ENCODE measurements at regions not wholly inside any gene's neighbourhood (a gene's known extent, or its start where the extent isn't known, plus 50 kb on each side); places are given as distances from the start of the nearest gene placed in this dataset.

DNA sequence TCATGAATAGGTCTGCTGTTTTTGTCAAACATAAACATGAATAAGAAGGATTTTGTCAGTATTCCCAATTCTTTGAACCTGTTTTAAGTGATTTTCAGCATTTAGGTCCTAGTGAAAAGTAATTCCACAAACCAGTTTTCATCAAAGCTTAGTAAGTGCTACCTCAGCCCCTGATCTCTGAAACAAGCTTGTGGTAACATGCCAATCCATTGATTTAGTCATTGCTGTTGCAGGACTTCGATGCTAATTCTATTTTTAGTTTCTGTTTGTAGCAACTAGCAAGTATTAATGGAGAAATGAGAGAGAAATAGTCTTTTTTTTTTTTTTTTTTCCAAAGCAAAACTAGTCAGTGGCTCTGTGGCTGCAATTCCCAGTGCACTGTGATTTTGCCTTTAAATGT lies 91.4 kb downstream of the JRKL start:
- no peak for ATAC-seq
- Histone ChIP-seq H3K4me1 (ENCODE audit: insufficient read depth) (no peaks in the 10 kb centered on the region), H3K27me3 (ENCODE audit: insufficient read depth) (no peaks in the 10 kb centered on the region), H3K27ac (ENCODE audit: low read depth) (no peak overlapping the region), H3F3A (replicated peaks; ENCODE audit: low read depth) (no peaks in the 10 kb centered on the region), H3K79me2 (replicated peaks; ENCODE audit: insufficient read depth) (no peaks in the 10 kb centered on the region), H3K4me2 (no peak overlapping the region), H3K4me3 (no peak overlapping the region), H4K20me1 (replicated peaks; ENCODE audit: insufficient read depth) (no peaks in the 10 kb centered on the region), H3K36me3 (ENCODE audit: insufficient read depth) (no peaks in the 10 kb centered on the region), H2AFZ (no peak overlapping the region), H3K9me2 (ENCODE audit: insufficient read depth) (no peaks in the 10 kb centered on the region; the same call in 1 of the 2 replicates)
- Mint-ChIP-seq H3K9me3 (peaks cover 8% of the 10 kb centered on the region; the same call in 2 of the 3 replicates), H3K4me1 (no peaks in the 10 kb centered on the region), H3K27me3 (ENCODE audit: insufficient read depth, low read depth, poor library complexity) (peaks cover 2% of the 10 kb centered on the region), H3K4me3 (no peak overlapping the region), H3K36me3 (ENCODE audit: low read depth) (no peaks in the 10 kb centered on the region), H3K27ac (no peak overlapping the region)
- no peak for DNase-seq (ENCODE audit: low spot score)
- TF ChIP-seq EZH2phosphoT487 (IDR thresholded peaks at IDR 0.05; ENCODE audit: unreplicated experiment), result no peak
- TF ChIP-seq, protein P1, sequence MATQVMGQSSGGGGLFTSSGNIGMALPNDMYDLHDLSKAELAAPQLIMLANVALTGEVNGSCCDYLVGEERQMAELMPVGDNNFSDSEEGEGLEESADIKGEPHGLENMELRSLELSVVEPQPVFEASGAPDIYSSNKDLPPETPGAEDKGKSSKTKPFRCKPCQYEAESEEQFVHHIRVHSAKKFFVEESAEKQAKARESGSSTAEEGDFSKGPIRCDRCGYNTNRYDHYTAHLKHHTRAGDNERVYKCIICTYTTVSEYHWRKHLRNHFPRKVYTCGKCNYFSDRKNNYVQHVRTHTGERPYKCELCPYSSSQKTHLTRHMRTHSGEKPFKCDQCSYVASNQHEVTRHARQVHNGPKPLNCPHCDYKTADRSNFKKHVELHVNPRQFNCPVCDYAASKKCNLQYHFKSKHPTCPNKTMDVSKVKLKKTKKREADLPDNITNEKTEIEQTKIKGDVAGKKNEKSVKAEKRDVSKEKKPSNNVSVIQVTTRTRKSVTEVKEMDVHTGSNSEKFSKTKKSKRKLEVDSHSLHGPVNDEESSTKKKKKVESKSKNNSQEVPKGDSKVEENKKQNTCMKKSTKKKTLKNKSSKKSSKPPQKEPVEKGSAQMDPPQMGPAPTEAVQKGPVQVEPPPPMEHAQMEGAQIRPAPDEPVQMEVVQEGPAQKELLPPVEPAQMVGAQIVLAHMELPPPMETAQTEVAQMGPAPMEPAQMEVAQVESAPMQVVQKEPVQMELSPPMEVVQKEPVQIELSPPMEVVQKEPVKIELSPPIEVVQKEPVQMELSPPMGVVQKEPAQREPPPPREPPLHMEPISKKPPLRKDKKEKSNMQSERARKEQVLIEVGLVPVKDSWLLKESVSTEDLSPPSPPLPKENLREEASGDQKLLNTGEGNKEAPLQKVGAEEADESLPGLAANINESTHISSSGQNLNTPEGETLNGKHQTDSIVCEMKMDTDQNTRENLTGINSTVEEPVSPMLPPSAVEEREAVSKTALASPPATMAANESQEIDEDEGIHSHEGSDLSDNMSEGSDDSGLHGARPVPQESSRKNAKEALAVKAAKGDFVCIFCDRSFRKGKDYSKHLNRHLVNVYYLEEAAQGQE (IDR thresholded peaks at IDR 0.05; ENCODE audit: unreplicated experiment), result no peak

DNA sequence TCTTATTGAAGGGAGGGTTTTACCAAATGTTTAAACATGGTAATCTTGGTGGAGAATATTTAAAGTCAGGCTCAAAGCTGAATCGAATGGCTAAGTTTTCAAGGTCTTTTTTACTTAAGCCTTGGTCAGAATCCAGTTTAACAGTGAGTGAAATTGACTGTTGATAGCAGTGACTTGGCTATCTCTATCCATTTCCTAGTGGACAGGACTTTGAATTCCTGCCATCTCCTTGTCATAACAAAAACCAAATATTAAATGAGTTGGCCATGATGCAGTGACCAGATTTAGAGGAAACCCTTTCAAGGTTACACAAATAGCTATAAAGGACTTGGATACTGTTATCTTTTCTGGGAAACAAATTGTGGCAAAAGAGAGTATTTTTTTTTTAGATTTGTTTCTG lies 92.0 kb downstream of the JRKL start:
- Histone ChIP-seq H2AFZ (no peak overlapping the region), H3K36me3 (ENCODE audit: insufficient read depth) (no peaks in the 10 kb centered on the region), H3K9me2 (ENCODE audit: insufficient read depth) (no peaks in the 10 kb centered on the region; the same call in 1 of the 2 replicates), H3K4me2 (no peak overlapping the region), H3K4me1 (ENCODE audit: insufficient read depth) (no peaks in the 10 kb centered on the region), H3K27ac (ENCODE audit: low read depth) (no peak overlapping the region), H3F3A (replicated peaks; ENCODE audit: low read depth) (no peaks in the 10 kb centered on the region), H3K79me2 (replicated peaks; ENCODE audit: insufficient read depth) (no peaks in the 10 kb centered on the region), H3K27me3 (ENCODE audit: insufficient read depth) (no peaks in the 10 kb centered on the region), H3K4me3 (no peak overlapping the region), H4K20me1 (replicated peaks; ENCODE audit: insufficient read depth) (no peaks in the 10 kb centered on the region)
- Mint-ChIP-seq H3K4me1 (no peaks in the 10 kb centered on the region), H3K27ac (no peak overlapping the region), H3K9me3 (peaks cover 8% of the 10 kb centered on the region; the same call in 2 of the 3 replicates), H3K4me3 (no peak overlapping the region), H3K36me3 (ENCODE audit: low read depth) (no peaks in the 10 kb centered on the region), H3K27me3 (ENCODE audit: insufficient read depth, low read depth, poor library complexity) (peaks cover 2% of the 10 kb centered on the region)
- ATAC-seq (no peak), DNase-seq (ENCODE audit: low spot score) (no peak)
- no peak for TF ChIP-seq CREB1 (CRISPR knock-in tag; IDR thresholded peaks at IDR 0.05; ENCODE audit: low read depth)
- TF ChIP-seq EZH2 (IDR thresholded peaks at IDR 0.05; ENCODE audit: low read depth, unreplicated experiment), result no peak
- TF ChIP-seq, protein P2, sequence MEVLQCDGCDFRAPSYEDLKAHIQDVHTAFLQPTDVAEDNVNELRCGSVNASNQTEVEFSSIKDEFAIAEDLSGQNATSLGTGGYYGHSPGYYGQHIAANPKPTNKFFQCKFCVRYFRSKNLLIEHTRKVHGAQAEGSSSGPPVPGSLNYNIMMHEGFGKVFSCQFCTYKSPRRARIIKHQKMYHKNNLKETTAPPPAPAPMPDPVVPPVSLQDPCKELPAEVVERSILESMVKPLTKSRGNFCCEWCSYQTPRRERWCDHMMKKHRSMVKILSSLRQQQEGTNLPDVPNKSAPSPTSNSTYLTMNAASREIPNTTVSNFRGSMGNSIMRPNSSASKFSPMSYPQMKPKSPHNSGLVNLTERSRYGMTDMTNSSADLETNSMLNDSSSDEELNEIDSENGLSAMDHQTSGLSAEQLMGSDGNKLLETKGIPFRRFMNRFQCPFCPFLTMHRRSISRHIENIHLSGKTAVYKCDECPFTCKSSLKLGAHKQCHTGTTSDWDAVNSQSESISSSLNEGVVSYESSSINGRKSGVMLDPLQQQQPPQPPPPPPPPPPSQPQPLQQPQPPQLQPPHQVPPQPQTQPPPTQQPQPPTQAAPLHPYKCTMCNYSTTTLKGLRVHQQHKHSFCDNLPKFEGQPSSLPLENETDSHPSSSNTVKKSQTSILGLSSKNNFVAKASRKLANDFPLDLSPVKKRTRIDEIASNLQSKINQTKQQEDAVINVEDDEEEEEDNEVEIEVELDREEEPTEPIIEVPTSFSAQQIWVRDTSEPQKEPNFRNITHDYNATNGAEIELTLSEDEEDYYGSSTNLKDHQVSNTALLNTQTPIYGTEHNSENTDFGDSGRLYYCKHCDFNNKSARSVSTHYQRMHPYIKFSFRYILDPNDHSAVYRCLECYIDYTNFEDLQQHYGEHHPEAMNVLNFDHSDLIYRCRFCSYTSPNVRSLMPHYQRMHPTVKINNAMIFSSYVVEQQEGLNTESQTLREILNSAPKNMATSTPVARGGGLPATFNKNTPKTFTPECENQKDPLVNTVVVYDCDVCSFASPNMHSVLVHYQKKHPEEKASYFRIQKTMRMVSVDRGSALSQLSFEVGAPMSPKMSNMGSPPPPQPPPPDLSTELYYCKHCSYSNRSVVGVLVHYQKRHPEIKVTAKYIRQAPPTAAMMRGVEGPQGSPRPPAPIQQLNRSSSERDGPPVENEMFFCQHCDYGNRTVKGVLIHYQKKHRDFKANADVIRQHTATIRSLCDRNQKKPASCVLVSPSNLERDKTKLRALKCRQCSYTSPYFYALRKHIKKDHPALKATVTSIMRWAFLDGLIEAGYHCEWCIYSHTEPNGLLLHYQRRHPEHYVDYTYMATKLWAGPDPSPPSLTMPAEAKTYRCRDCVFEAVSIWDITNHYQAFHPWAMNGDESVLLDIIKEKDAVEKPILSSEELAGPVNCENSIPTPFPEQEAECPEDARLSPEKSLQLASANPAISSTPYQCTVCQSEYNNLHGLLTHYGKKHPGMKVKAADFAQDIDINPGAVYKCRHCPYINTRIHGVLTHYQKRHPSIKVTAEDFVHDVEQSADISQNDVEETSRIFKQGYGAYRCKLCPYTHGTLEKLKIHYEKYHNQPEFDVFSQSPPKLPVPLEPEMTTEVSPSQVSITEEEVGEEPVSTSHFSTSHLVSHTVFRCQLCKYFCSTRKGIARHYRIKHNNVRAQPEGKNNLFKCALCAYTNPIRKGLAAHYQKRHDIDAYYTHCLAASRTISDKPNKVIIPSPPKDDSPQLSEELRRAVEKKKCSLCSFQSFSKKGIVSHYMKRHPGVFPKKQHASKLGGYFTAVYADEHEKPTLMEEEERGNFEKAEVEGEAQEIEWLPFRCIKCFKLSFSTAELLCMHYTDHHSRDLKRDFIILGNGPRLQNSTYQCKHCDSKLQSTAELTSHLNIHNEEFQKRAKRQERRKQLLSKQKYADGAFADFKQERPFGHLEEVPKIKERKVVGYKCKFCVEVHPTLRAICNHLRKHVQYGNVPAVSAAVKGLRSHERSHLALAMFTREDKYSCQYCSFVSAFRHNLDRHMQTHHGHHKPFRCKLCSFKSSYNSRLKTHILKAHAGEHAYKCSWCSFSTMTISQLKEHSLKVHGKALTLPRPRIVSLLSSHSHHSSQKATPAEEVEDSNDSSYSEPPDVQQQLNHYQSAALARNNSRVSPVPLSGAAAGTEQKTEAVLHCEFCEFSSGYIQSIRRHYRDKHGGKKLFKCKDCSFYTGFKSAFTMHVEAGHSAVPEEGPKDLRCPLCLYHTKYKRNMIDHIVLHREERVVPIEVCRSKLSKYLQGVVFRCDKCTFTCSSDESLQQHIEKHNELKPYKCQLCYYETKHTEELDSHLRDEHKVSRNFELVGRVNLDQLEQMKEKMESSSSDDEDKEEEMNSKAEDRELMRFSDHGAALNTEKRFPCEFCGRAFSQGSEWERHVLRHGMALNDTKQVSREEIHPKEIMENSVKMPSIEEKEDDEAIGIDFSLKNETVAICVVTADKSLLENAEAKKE (CRISPR knock-in tag; IDR thresholded peaks at IDR 0.05), result no peak
- TF ChIP-seq ZNF331 (CRISPR knock-in tag; IDR thresholded peaks at IDR 0.05; ENCODE audit: low read depth), result no peak
- TF ChIP-seq JUNB (IDR thresholded peaks at IDR 0.05; ENCODE audit: unreplicated experiment), result no peak
- TF ChIP-seq, protein P3, sequence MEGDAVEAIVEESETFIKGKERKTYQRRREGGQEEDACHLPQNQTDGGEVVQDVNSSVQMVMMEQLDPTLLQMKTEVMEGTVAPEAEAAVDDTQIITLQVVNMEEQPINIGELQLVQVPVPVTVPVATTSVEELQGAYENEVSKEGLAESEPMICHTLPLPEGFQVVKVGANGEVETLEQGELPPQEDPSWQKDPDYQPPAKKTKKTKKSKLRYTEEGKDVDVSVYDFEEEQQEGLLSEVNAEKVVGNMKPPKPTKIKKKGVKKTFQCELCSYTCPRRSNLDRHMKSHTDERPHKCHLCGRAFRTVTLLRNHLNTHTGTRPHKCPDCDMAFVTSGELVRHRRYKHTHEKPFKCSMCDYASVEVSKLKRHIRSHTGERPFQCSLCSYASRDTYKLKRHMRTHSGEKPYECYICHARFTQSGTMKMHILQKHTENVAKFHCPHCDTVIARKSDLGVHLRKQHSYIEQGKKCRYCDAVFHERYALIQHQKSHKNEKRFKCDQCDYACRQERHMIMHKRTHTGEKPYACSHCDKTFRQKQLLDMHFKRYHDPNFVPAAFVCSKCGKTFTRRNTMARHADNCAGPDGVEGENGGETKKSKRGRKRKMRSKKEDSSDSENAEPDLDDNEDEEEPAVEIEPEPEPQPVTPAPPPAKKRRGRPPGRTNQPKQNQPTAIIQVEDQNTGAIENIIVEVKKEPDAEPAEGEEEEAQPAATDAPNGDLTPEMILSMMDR (conservative IDR thresholded peaks at IDR 0.05; ENCODE audit: low read depth in 2 of 2), result no peak
- no peak for TF ChIP-seq EZH2phosphoT487 (IDR thresholded peaks at IDR 0.05; ENCODE audit: unreplicated experiment)
- no peak for TF ChIP-seq ZNF114 (CRISPR knock-in tag; IDR thresholded peaks at IDR 0.05)
- no peak for TF ChIP-seq NANOG (IDR thresholded peaks at IDR 0.05; ENCODE audit: borderline replicate concordance)

All from GM23338 (cell line).